GM12878 (cell line): ENCODE measurements at regions not wholly inside any gene's neighbourhood (a gene's known extent, or its start where the extent isn't known, plus 50 kb on each side); places are given as distances from the start of the nearest gene placed in this dataset.

Source experiments
- ATF3 ChIP-seq: IDR thresholded peaks from 2 replicates; pipeline ENCODE4 v1.6.1; 2011; ENCODE audit warnings: low read depth, mild to moderate bottlenecking, low read length, moderate library complexity, borderline replicate concordance; ENCODE audit errors: extremely low read depth
- CBX5 ChIP-seq: sonication (generic); IDR thresholded peaks from 2 replicates; pipeline ENCODE4 v1.6.1; 2016; ENCODE audit warnings: low read depth, moderate library complexity, mild to moderate bottlenecking, inconsistent platforms
- EZH2 ChIP-seq: IDR thresholded peaks from 2 replicates; pipeline ENCODE4 v1.6.1; 2012; ENCODE audit warnings: low read depth, mild to moderate bottlenecking, control low read depth, inconsistent platforms, low read length, borderline replicate concordance; ENCODE audit not compliant: control insufficient read depth
- NRF1 ChIP-seq: conservative IDR thresholded peaks from 2 replicates; pipeline ENCODE4 v1.6.1; 2011; ENCODE audit warnings: mild to moderate bottlenecking, low read depth, low read length, improper control_type of control experiment
- RAD21 ChIP-seq: IDR thresholded peaks from 2 replicates; pipeline ENCODE4 v1.6.1; 2011; ENCODE audit warnings: mild to moderate bottlenecking, low read depth, low read length, moderate library complexity; ENCODE audit not compliant: insufficient read depth
- RFX5 ChIP-seq: IDR thresholded peaks from 2 replicates; pipeline ENCODE4 v1.6.1; 2011; ENCODE audit warnings: low read depth, low read length, improper control_type of control experiment
- SP1 ChIP-seq: IDR thresholded peaks from one replicate; pipeline ENCODE4 v1.6.1; 2011; ENCODE audit warnings: low read depth, low read length
- YBX1 ChIP-seq: fragments of 450-650 bp; IDR thresholded peaks from 2 replicates; pipeline ENCODE4 v1.6.1; 2016; ENCODE audit warnings: antibody characterized with exemption
- YY1 ChIP-seq: IDR thresholded peaks from 2 replicates; pipeline ENCODE4 v1.6.1; 2011; ENCODE audit warnings: low read depth, mild to moderate bottlenecking, low read length
- ZNF592 ChIP-seq: fragments of 450-650 bp; IDR thresholded peaks from 2 replicates; pipeline ENCODE4 v1.6.1; 2017; ENCODE audit warnings: mild to moderate bottlenecking, moderate library complexity
- TF ChIP-seq, protein P1 (sequence below): fragments of 450-650 bp; formaldehyde crosslinking; IDR thresholded peaks from 2 replicates; pipeline ENCODE4 v1.4.0; 2022; ENCODE audit warnings: mild to moderate bottlenecking, moderate library complexity
- TF ChIP-seq, protein P2 (sequence below): IDR thresholded peaks from 2 replicates; pipeline ENCODE4 v1.6.1; 2012; ENCODE audit warnings: mild to moderate bottlenecking, low read depth, low read length
- TF ChIP-seq, protein P3 (sequence below): IDR thresholded peaks from 2 replicates; pipeline ENCODE4 v1.6.1; 2012; ENCODE audit warnings: low read depth, low read length, improper control_type of control experiment
- TF ChIP-seq, protein P4 (sequence below), 3 experiments: IDR thresholded peaks in 2 of 3; conservative IDR thresholded peaks in 1 of 3; 2 replicates each; pipeline ENCODE4 v1.5.1; 2011; ENCODE audit warnings: low read depth in 3 of 3, low read length in 3 of 3, mild to moderate bottlenecking in 3 of 3, control low read depth in 2 of 3, moderate library complexity in 2 of 3, inconsistent platforms in 1 of 3, mixed read lengths in 1 of 3; ENCODE audit not compliant: control insufficient read depth in 2 of 3, insufficient read depth in 1 of 3; ENCODE audit errors: extremely low read depth in 1 of 3

DNA sequence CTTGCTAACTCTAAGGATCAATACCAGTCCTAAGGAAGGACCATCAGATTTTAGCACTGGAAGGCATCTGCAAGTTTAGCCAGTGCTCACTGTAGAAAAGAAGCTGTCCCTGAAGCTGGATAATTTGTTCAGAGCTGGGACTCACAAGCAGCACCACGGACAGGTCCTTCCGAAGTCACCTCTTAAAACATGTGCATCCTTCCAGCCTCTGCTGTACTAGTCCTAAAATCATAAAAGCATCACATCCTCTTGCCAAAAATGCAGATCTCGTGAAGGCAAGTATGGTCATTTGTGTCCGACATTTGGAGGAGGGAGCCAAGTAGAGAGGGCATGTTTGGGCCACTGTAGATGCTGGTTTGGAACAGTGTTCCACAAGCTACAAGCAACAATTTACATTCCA, 506.9 kb downstream of the RBFOX1 start:
- no peak for TF ChIP-seq SP1
- TF ChIP-seq, protein P1, sequence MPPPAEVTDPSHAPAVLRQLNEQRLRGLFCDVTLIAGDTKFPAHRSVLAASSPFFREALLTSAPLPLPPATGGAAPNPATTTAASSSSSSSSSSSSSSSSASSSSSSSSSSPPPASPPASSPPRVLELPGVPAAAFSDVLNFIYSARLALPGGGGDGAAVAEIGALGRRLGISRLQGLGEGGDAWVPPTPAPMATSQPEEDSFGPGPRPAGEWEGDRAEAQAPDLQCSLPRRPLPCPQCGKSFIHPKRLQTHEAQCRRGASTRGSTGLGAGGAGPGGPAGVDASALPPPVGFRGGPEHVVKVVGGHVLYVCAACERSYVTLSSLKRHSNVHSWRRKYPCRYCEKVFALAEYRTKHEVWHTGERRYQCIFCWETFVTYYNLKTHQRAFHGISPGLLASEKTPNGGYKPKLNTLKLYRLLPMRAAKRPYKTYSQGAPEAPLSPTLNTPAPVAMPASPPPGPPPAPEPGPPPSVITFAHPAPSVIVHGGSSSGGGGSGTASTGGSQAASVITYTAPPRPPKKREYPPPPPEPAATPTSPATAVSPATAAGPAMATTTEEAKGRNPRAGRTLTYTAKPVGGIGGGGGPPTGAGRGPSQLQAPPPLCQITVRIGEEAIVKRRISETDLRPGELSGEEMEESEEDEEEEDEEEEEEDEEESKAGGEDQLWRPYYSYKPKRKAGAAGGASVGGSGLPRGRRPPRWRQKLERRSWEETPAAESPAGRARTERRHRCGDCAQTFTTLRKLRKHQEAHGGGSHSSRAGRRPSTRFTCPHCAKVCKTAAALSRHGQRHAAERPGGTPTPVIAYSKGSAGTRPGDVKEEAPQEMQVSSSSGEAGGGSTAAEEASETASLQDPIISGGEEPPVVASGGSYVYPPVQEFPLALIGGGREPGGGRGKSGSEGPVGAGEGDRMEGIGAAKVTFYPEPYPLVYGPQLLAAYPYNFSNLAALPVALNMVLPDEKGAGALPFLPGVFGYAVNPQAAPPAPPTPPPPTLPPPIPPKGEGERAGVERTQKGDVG (CRISPR knock-in tag) = no peak
- TF ChIP-seq, protein P2, sequence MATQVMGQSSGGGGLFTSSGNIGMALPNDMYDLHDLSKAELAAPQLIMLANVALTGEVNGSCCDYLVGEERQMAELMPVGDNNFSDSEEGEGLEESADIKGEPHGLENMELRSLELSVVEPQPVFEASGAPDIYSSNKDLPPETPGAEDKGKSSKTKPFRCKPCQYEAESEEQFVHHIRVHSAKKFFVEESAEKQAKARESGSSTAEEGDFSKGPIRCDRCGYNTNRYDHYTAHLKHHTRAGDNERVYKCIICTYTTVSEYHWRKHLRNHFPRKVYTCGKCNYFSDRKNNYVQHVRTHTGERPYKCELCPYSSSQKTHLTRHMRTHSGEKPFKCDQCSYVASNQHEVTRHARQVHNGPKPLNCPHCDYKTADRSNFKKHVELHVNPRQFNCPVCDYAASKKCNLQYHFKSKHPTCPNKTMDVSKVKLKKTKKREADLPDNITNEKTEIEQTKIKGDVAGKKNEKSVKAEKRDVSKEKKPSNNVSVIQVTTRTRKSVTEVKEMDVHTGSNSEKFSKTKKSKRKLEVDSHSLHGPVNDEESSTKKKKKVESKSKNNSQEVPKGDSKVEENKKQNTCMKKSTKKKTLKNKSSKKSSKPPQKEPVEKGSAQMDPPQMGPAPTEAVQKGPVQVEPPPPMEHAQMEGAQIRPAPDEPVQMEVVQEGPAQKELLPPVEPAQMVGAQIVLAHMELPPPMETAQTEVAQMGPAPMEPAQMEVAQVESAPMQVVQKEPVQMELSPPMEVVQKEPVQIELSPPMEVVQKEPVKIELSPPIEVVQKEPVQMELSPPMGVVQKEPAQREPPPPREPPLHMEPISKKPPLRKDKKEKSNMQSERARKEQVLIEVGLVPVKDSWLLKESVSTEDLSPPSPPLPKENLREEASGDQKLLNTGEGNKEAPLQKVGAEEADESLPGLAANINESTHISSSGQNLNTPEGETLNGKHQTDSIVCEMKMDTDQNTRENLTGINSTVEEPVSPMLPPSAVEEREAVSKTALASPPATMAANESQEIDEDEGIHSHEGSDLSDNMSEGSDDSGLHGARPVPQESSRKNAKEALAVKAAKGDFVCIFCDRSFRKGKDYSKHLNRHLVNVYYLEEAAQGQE = peak; percentile 54; the same call in 1 of the 2 replicates
- TF ChIP-seq, protein P3, sequence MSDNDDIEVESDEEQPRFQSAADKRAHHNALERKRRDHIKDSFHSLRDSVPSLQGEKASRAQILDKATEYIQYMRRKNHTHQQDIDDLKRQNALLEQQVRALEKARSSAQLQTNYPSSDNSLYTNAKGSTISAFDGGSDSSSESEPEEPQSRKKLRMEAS = no peak
- TF ChIP-seq, protein P4, sequence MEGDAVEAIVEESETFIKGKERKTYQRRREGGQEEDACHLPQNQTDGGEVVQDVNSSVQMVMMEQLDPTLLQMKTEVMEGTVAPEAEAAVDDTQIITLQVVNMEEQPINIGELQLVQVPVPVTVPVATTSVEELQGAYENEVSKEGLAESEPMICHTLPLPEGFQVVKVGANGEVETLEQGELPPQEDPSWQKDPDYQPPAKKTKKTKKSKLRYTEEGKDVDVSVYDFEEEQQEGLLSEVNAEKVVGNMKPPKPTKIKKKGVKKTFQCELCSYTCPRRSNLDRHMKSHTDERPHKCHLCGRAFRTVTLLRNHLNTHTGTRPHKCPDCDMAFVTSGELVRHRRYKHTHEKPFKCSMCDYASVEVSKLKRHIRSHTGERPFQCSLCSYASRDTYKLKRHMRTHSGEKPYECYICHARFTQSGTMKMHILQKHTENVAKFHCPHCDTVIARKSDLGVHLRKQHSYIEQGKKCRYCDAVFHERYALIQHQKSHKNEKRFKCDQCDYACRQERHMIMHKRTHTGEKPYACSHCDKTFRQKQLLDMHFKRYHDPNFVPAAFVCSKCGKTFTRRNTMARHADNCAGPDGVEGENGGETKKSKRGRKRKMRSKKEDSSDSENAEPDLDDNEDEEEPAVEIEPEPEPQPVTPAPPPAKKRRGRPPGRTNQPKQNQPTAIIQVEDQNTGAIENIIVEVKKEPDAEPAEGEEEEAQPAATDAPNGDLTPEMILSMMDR (IDR thresholded peaks at IDR 0.05 in 2 of 3, conservative IDR thresholded peaks at IDR 0.05 in 1 of 3; ENCODE audit: control insufficient read depth in 2 of 3, extremely low read depth in 1 of 3, insufficient read depth in 1 of 3, low read depth in 3 of 3, low read length in 3 of 3) = no peak
- no peak for TF ChIP-seq RFX5
- no peak for TF ChIP-seq CBX5
- no peak for TF ChIP-seq NRF1
- no peak for TF ChIP-seq YY1
- TF ChIP-seq EZH2 = no peak
- TF ChIP-seq ATF3 = no peak
- TF ChIP-seq RAD21 = no peak
- no peak for TF ChIP-seq ZNF592
- no peak for TF ChIP-seq YBX1
